Neutrophil (primary cell): ENCODE measurements at regions not wholly inside any gene's neighbourhood (a gene's known extent, or its start where the extent isn't known, plus 50 kb on each side); places are given as distances from the start of the nearest gene placed in this dataset.
"Not testable (repeated sequence)": the region's sequence is repeated elsewhere in the genome, so short reads cannot be mapped to it uniquely, and the experiment has no call there.

ENCODE experiments used
- H3K27ac ChIP-seq: fragments of 200-600 bp; sonication (generic); 2 replicates; pipeline ENCODE4 v1.5.1; 2016; ENCODE audit warnings: mild to moderate bottlenecking, moderate library complexity
- H3K27me3 ChIP-seq: fragments of 200-600 bp; sonication (generic); 2 replicates; pipeline ENCODE4 v1.6.0; 2016; ENCODE audit warnings: mild to moderate bottlenecking
- H3K36me3 ChIP-seq: fragments of 200-600 bp; sonication (generic); 2 replicates; pipeline ENCODE4 v1.5.1; 2017
- H3K4me1 ChIP-seq, 2 experiments: fragments of 200-600 bp in 1 of 2; sonication (generic) in 1 of 2; 1 replicate in 1 of 2; 2 replicates in 1 of 2; pipeline versions ENCODE4 v1.5.1 to v1.6.1; 2013 to 2016; ENCODE audit warnings: low read depth in 1 of 2, low read length in 1 of 2, mild to moderate bottlenecking in 1 of 2, moderate library complexity in 1 of 2; ENCODE audit not compliant: control insufficient read depth in 1 of 2, insufficient read depth in 1 of 2
- H3K4me3 ChIP-seq, 2 experiments: fragments of 200-600 bp in 1 of 2; sonication (generic) in 1 of 2; 1 replicate in 1 of 2; 2 replicates in 1 of 2; pipeline ENCODE4 v1.5.1; 2013 to 2016; ENCODE audit warnings: low read depth in 1 of 2, low read length in 1 of 2, mild to moderate bottlenecking in 1 of 2, moderate library complexity in 1 of 2
- H3K9me3 ChIP-seq: fragments of 200-600 bp; sonication (generic); 2 replicates; pipeline ENCODE4 v1.5.1; 2016
- TF ChIP-seq, protein P1 (sequence below): fragments of 200-600 bp; sonication (generic); IDR thresholded peaks from 2 replicates; pipeline ENCODE4 v1.5.1; 2016; ENCODE audit warnings: antibody characterized with exemption

DNA sequence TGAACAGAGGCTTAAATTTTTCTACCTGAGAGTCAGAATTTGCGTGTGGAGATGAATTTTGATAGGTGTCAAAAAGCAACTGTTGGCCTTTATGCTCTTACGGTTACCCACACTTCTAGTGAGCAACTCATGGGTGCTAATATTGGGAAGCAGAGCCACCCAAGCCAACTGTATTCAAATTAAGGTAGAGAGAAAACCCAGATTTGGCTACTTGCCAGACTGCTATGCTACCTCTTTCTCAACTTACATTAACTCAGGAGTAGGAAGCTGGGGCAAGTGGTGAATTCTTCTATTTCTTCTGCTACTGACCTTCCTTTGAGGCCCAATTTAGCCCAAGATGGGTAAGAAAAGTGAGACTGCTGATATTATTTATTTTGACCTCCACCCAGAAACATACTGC is 83.9 kb downstream of the OLFM4 start:
- TF ChIP-seq, protein P1, sequence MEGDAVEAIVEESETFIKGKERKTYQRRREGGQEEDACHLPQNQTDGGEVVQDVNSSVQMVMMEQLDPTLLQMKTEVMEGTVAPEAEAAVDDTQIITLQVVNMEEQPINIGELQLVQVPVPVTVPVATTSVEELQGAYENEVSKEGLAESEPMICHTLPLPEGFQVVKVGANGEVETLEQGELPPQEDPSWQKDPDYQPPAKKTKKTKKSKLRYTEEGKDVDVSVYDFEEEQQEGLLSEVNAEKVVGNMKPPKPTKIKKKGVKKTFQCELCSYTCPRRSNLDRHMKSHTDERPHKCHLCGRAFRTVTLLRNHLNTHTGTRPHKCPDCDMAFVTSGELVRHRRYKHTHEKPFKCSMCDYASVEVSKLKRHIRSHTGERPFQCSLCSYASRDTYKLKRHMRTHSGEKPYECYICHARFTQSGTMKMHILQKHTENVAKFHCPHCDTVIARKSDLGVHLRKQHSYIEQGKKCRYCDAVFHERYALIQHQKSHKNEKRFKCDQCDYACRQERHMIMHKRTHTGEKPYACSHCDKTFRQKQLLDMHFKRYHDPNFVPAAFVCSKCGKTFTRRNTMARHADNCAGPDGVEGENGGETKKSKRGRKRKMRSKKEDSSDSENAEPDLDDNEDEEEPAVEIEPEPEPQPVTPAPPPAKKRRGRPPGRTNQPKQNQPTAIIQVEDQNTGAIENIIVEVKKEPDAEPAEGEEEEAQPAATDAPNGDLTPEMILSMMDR: no peak
- Histone ChIP-seq H3K4me3 (no peak overlapping the region), H3K9me3 (no peaks in the 10 kb centered on the region), H3K27ac (no peak overlapping the region), H3K4me1 (peaks cover 4 to 6% of the 10 kb centered on the region in 2 experiments), H3K36me3 (no peaks in the 10 kb centered on the region), H3K27me3 (peaks cover 6% of the 10 kb centered on the region)

DNA sequence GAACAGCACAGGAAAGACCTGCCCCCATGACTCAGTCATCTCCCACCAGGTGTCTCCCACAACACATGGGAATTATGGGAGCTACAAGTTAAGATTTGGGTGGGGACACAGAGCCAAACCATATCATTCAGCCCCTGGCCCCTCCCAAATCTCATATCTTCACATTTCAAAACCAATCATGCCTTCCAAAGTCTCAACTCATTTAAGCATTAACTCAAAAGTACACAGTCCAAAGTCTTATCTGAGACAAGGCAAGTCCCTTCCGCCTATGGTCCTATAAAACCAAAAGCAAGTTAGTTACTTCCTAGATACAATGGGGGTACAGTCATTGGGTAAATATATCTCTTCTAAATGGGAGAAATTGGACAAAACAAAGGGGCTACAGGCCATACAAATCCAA is 88.4 kb downstream of the OLFM4 start:
- H3K27ac ChIP-seq, H3K4me1 ChIP-seq, H3K9me3 ChIP-seq, H3K4me3 ChIP-seq, H3K36me3 ChIP-seq: not testable (repeated sequence)
- peaks cover 12% of the 10 kb centered on the region for H3K27me3 ChIP-seq

DNA sequence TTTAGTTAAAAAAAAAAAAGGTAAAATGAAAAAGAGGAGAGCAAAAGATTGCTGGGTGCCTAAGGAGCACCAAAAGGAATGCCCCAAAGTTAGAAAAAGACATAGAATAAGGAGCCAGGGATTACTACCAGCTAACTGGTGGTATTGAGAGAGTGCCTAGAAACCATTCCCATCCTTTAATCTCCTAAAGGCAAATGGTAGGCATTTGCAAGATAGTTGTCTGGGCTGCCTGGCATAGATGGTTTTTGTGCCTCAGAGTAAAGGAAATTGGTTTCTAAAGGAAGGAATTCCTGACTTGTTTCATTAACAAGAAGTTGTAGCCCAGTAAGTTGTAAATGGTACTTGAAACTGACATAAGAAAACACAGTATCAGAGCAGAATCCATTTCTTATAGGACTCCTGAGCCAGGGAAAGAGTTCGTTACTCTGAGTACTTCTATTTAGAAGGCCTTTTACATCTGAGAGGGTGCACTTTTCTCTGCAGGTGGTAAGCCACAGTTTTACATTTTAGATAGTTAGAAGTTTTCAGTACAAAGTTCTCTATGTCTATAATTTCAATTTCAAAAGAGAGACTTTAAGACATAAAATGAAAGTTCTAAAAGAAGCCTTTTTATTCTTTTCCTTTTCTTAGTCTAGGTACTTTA is 92.6 kb downstream of the OLFM4 start:
- Histone ChIP-seq H3K27me3 (peaks cover 12% of the 10 kb centered on the region), H3K4me3 (no peak overlapping the region), H3K9me3 (no peaks in the 10 kb centered on the region), H3K27ac (no peak overlapping the region), H3K36me3 (no peaks in the 10 kb centered on the region), H3K4me1 (peaks cover 23 to 31% of the 10 kb centered on the region in 2 experiments)
- TF ChIP-seq, protein P1: no peak

DNA sequence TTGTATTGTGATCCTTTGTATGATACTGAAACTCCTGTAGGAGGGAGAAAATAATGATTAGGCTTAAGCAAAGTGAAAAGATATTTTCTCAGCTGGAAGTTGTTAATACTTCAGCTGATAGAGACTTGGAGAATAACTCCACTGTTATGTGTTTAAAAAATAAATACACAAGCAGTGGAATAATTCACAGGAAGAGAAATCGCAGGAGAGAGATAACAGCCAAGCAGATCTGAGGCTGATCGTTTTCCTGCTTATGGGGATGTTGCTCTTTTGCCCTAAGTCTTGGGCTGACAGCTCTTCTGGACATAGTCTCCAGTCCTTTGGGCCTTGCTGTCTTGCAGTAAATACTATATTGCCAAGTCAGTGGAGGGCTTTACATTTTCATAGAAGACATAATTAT is 93.3 kb downstream of the OLFM4 start:
- no peaks in the 10 kb centered on the region for H3K9me3 ChIP-seq
- no peaks in the 10 kb centered on the region for H3K36me3 ChIP-seq
- TF ChIP-seq, protein P1: no peak
- H3K27me3 ChIP-seq: peaks cover 14% of the 10 kb centered on the region
- H3K27ac ChIP-seq: no peak overlapping the region
- no peak overlapping the region for H3K4me3 ChIP-seq
- peaks cover 23 to 31% of the 10 kb centered on the region in 2 experiments for H3K4me1 ChIP-seq

DNA sequence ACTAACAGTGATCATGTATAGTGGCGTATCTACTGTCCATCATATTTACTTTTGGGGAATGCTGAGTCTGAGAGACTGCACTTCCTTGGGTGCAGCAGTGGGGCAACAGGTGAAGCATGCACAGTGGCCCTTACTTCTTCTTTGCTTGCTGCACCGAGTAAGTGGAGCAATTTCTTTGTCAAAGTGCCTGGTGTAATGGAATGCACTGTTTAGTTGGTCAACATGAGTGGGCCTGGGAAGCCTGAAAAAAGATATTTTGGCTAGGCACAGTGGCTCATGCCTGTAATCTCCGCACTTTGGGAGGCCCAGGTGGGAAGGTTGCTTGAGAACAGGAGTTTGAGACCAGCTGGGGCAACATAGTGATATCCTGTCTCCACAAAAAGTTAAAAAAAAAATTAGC is 94.9 kb downstream of the OLFM4 start:
- H3K27ac ChIP-seq: no peak overlapping the region
- no peak overlapping the region for H3K4me3 ChIP-seq
- H3K36me3 ChIP-seq: no peaks in the 10 kb centered on the region
- TF ChIP-seq, protein P1: no peak
- H3K27me3 ChIP-seq: peaks cover 28% of the 10 kb centered on the region
- H3K4me1 ChIP-seq: peaks cover 23 to 31% of the 10 kb centered on the region in 2 experiments
- no peaks in the 10 kb centered on the region for H3K9me3 ChIP-seq

DNA sequence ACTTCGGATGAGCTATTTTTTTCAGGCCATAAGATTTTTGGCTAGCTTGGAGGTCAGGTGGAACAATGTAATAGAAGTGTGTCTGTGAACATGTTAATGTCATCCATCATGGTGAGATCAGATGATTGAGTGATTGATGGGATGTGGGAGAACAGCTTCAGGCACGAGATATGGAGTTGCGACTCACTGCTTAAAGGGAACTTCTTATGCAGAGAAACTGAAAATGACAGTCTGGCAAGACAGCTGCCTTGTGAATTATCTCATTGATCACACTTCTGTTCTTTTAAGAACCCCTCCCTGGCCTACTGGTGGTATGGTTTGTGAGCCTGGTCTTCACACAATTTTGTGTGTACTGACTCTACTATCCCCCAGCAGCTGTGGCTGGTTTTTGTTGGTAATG is 96.0 kb downstream of the OLFM4 start:
- TF ChIP-seq, protein P1: no peak
- H3K27ac ChIP-seq: no peak overlapping the region
- H3K9me3 ChIP-seq: no peaks in the 10 kb centered on the region
- H3K4me3 ChIP-seq: no peak overlapping the region
- H3K27me3 ChIP-seq: peaks cover 30% of the 10 kb centered on the region
- H3K4me1 ChIP-seq: peaks cover 23 to 31% of the 10 kb centered on the region in 2 experiments
- H3K36me3 ChIP-seq: no peaks in the 10 kb centered on the region
